Sigmoid colon (tissue), 6 donors: ENCODE measurements at regions not wholly inside any gene's neighbourhood (a gene's known extent, or its start where the extent isn't known, plus 50 kb on each side); places are given as distances from the start of the nearest gene placed in this dataset.
"Not testable (repeated sequence)": the region's sequence is repeated elsewhere in the genome, so short reads cannot be mapped to it uniquely, and the experiment has no call there.

ENCODE experiments used
- DNase-seq: peaks from one replicate; pipeline ENCODE4 v3.0.0-alpha.2; 2019
- H3K27ac ChIP-seq, 4 donors: fragments of 200-600 bp; sonication (generic); one replicate each; pipeline ENCODE4 v1.5.1; 2016 to 2019; ENCODE audit warnings: mild to moderate bottlenecking in 1 of 4
- H3K27me3 ChIP-seq, 3 donors: fragments of 200-600 bp; sonication (generic); one replicate each; pipeline ENCODE4 v1.5.1; 2019; ENCODE audit warnings: mild to moderate bottlenecking in 1 of 3
- H3K36me3 ChIP-seq, 4 donors: fragments of 200-600 bp; sonication (generic); one replicate each; pipeline ENCODE4 v1.5.1; 2016 to 2019
- H3K4me1 ChIP-seq, 4 donors: fragments of 200-600 bp; sonication (generic); one replicate each; pipeline ENCODE4 v1.5.1; 2017 to 2019
- H3K4me3 ChIP-seq, 4 donors: fragments of 200-600 bp; sonication (generic); one replicate each; pipeline ENCODE4 v1.5.1; 2017 to 2019; ENCODE audit warnings: mild to moderate bottlenecking in 2 of 4, moderate library complexity in 1 of 4
- H3K9me3 ChIP-seq, 4 donors: fragments of 200-600 bp in 3 of 4; sonication (generic) in 3 of 4; one replicate each; pipeline versions ENCODE4 v1.5.1 to v1.6.1; 2013 to 2019
- CTCF ChIP-seq, 4 experiments: fragments of 450-650 bp in 3 of 4; fragments of 200-600 bp in 1 of 4; IDR thresholded peaks; one replicate each; pipeline ENCODE4 v1.5.1; 2016 to 2019; ENCODE audit warnings: antibody characterized with exemption in 4 of 4, mild to moderate bottlenecking in 3 of 4, moderate library complexity in 2 of 4
- EP300 ChIP-seq, 4 donors: sonication (generic); formaldehyde crosslinking; IDR thresholded peaks; one replicate each; pipeline ENCODE4 v1.6.1; 2017; ENCODE audit warnings: antibody characterized with exemption in 4 of 4
- POLR2A ChIP-seq, 2 donors: fragments of 450-650 bp; IDR thresholded peaks; one replicate each; pipeline ENCODE4 v1.6.1; 2016; ENCODE audit warnings: antibody characterized with exemption in 2 of 2, mild to moderate bottlenecking in 2 of 2, moderate library complexity in 2 of 2
- POLR2AphosphoS5 ChIP-seq, 4 donors: sonication (generic); formaldehyde crosslinking; IDR thresholded peaks; one replicate each; pipeline ENCODE4 v1.6.1; 2017; ENCODE audit warnings: antibody characterized with exemption in 4 of 4
- WGBS, 2 donors: extraction: QIAGEN DNeasy Blood & Tissue Kit; methylation state at CpG; one replicate each; pipeline ENCODE4 v1.1.7; 2013; 5-methylcytosine and 5-hydroxymethylcytosine counted together
- intact Hi-C: fragments of 100-400 bp; cut with DNase I; formaldehyde crosslinking; loops from one replicate; pipeline ENCODE4 v1.15.1; 2023
- donor health status: healthy with polysubstance abuse.
- donor health status: healthy.

GRCh38 chr4:29336861-29337260, 1383.3 kb upstream of the PCDH7 start:
- no peak for DNase-seq
- intact Hi-C loops: no loop called here

GRCh38 chr4:29372971-29373370, 1347.2 kb upstream of the PCDH7 start:
- WGBS, 2 donors: 94% methylated on average over 2 of the region's 2 CpGs

More at GRCh38 chr4:29336861-29337260, 1383.3 kb upstream of the PCDH7 start:
- H3K4me3 ChIP-seq: no peak overlapping the region
- no peaks in the 10 kb centered on the region for H3K9me3 ChIP-seq
- 37 to 51% methylated on average over 1 of the region's 1 CpG for WGBS, 2 donors
- H3K4me1 ChIP-seq: no peaks in the 10 kb centered on the region
- H3K27ac ChIP-seq: no peak overlapping the region
- TF ChIP-seq EP300 (IDR thresholded peaks at IDR 0.05): no peak
- TF ChIP-seq POLR2A (IDR thresholded peaks at IDR 0.05): no peak
- no peak for TF ChIP-seq POLR2AphosphoS5 (IDR thresholded peaks at IDR 0.05)
- TF ChIP-seq CTCF (IDR thresholded peaks at IDR 0.05): no peak
- H3K27me3 ChIP-seq: no peaks in the 10 kb centered on the region
- no peaks in the 10 kb centered on the region for H3K36me3 ChIP-seq

GRCh38 chr4:29375716-29376115, 1344.5 kb upstream of the PCDH7 start:
- DNase-seq: no peak
- intact Hi-C loops: no loop called here

More at GRCh38 chr4:29372971-29373370, 1347.2 kb upstream of the PCDH7 start:
- Histone ChIP-seq H3K4me1 (no peaks in the 10 kb centered on the region), H3K4me3 (no peak overlapping the region), H3K36me3 (no peaks in the 10 kb centered on the region), H3K27ac (no peak overlapping the region), H3K27me3 (no peaks in the 10 kb centered on the region), H3K9me3 (no peaks in the 10 kb centered on the region)
- intact Hi-C loops: no loop called here
- no peak for DNase-seq
- TF ChIP-seq POLR2A (IDR thresholded peaks at IDR 0.05) (no peak), EP300 (IDR thresholded peaks at IDR 0.05) (no peak), CTCF (IDR thresholded peaks at IDR 0.05) (no peak), POLR2AphosphoS5 (IDR thresholded peaks at IDR 0.05) (no peak)

GRCh38 chr4:29378237-29378636, 1341.9 kb upstream of the PCDH7 start:
- H3K4me3 ChIP-seq, H3K27ac ChIP-seq, intact Hi-C loops, H3K4me1 ChIP-seq, H3K36me3 ChIP-seq, H3K27me3 ChIP-seq, DNase-seq, H3K9me3 ChIP-seq: not testable (repeated sequence)

More at GRCh38 chr4:29375716-29376115, 1344.5 kb upstream of the PCDH7 start:
- WGBS, 2 donors: 2 to 38% methylated on average over 1 of the region's 1 CpG
- Histone ChIP-seq H3K9me3 (no peaks in the 10 kb centered on the region), H3K27ac (no peak overlapping the region), H3K4me3 (no peak overlapping the region), H3K36me3 (no peaks in the 10 kb centered on the region), H3K4me1 (no peaks in the 10 kb centered on the region), H3K27me3 (no peaks in the 10 kb centered on the region)
- TF ChIP-seq EP300 (IDR thresholded peaks at IDR 0.05) (no peak), POLR2A (IDR thresholded peaks at IDR 0.05) (no peak), CTCF (IDR thresholded peaks at IDR 0.05) (no peak)

- 88 to 90% methylated on average over 1 of the region's 1 CpG for WGBS, 2 donors
- Histone ChIP-seq H3K4me1 (no peaks in the 10 kb centered on the region), H3K9me3 (no peaks in the 10 kb centered on the region), H3K4me3 (no peak overlapping the region), H3K27me3 (no peaks in the 10 kb centered on the region), H3K36me3 (no peaks in the 10 kb centered on the region), H3K27ac (no peak overlapping the region)
- intact Hi-C loops: no loop called here
- no peak for TF ChIP-seq CTCF (IDR thresholded peaks at IDR 0.05)
- TF ChIP-seq POLR2AphosphoS5 (IDR thresholded peaks at IDR 0.05): no peak
- no peak for TF ChIP-seq EP300 (IDR thresholded peaks at IDR 0.05)
- TF ChIP-seq POLR2A (IDR thresholded peaks at IDR 0.05): no peak
- no peak for DNase-seq
Observed at GRCh38 chr4:29390921-29391320, 1329.2 kb upstream of the PCDH7 start.
